HG03378 (cell line): ENCODE measurements at regions not wholly inside any gene's neighbourhood (a gene's known extent, or its start where the extent isn't known, plus 50 kb on each side); places are given as distances from the start of the nearest gene placed in this dataset.

Experiments
- ATAC-seq: cut with Tn5 transposase; IDR thresholded peaks from one replicate; pipeline ENCODE4 v1.9.1; 2021; ENCODE audit warnings: mild to moderate bottlenecking, moderate library complexity; ENCODE audit not compliant: unreplicated experiment

GRCh38 chr2:53268626-53269025 lies 499.0 kb upstream of the CHAC2 start:
- ATAC-seq, result no peak

DNA sequence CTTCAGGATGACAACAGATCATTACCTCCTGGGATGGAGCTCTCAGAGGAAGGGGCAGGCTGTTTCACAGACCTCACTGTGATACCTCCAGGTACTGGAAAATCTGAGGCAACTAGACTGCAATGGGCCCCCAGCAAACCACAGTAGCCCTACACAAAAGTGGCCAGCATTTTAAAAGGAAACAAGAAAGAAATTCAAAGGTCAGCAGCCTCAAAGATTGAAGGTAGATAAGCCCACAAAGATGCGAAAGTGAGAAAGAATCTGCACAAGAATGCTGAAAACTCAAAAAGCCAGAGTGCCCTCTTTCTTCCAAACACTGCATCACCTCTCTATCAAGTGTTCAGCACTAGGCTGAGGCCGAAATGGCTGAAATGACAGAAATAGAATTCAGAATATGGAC lies 499.5 kb upstream of the CHAC2 start:
- no peak for ATAC-seq

DNA sequence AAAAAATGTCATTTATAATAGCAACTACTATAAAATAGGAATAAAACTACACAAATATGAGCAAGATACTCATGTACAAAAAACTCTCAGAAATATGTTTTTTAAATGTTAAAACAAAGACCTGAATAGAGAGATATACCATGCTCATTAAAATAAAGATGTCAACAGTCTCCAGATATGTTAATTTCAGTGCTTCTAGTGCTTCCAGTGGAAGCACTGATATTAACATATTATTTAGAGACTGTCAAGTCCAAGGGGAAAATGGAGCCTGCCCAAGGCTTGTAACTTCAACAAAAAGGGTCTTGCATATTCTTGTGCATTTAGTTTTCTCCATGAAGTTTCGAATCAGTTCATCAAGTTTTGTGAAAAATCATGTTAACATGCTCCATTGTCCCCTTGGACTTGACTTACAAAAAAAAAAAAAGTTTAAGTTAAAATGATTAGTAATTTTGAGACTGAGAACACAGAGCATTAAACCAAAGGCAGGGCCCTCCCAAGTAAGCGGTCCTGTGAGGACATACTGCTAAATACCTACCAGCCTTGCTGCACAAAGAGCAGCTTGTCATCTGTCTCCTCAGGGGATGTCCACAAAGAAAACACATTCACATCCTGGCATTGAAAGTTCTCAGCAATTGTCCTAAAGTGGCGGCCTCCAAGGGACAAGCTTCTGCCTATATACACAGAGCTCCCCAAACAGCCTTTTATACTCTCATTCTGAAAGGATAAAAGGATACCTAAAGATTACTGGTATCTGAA lies 501.9 kb upstream of the CHAC2 start:
- ATAC-seq, result no peak

GRCh38 chr2:53260568-53260967 lies 507.0 kb upstream of the CHAC2 start:
- ATAC-seq, result no peak

DNA sequence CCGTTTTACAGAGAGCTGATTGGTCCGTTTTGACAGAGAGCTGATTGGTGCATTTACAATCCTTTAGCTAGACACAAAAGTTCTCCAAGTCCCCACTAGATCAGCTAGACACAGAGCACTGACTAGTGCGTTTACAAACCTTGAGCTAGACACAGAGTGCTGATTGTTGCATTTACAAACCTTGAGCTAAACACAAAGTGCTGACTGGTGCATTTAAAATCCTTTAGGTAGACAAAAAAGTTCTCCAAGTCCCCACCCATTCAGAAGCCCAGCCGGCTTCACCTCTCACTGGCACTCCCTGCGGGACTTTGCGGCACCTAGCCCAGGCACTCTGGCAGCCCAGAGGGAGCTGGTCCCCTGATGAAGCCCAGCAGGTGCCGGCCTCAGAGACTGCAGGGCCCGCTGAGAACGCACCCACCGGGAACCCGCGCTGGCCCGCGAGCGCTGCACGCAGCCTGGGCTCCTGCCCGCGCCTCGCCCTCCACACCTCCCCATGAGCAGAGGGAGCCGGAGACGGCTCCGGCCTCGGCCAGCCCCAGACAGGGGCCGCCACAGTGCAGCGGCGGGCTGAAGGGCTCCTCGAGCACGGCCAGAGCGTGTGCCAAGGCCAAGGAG lies 508.1 kb upstream of the CHAC2 start:
- no peak for ATAC-seq

DNA sequence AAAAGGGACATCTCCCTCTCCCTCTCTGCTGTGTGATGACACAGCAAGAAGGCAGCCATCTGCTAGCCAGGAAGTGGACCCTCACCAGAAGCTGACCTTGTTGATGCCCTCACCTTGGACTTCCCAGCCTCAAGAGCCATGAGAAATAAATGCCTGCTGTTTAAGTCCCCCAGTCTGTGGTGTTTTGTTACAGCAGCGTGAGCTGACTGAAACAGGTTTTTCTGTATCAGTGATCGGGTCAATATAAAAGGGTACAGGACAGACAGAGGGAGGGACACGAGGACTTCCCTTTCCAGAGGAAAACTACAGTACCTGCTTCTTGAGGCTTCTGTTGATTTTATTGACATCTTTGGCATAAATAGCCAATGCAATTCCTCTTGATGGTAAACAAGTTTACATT lies 510.3 kb upstream of the CHAC2 start:
- ATAC-seq, result no peak

- ATAC-seq, result no peak
Observed at GRCh38 chr2:53253244-53253643, 514.4 kb upstream of the CHAC2 start.

DNA sequence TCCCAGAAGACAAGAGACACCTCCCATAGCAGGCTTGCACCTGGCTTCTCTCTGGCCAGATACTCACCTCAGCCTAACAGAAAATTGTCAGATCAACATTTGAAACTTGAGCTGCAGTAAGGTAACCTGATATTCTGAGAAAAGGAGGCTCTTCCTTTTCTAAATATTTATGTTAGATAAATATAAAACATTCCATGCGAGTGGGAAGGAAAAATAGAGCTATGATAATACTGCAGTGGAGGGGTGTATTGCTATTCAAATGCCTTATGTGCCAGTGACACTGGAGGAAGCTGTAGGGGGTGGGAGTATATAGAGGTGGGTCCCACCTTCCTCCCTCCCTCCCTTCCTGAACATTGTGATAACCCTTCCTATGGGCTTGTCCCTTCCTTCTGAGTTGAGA lies 515.5 kb upstream of the CHAC2 start:
- ATAC-seq, result no peak

GRCh38 chr2:53247956-53248735 lies 519.5 kb upstream of the CHAC2 start:
- ATAC-seq, result no peak

- ATAC-seq, result no peak
Observed at GRCh38 chr2:53243430-53243829, 524.2 kb upstream of the CHAC2 start.

GRCh38 chr2:53242090-53242489 lies 525.5 kb upstream of the CHAC2 start:
- no peak for ATAC-seq

DNA sequence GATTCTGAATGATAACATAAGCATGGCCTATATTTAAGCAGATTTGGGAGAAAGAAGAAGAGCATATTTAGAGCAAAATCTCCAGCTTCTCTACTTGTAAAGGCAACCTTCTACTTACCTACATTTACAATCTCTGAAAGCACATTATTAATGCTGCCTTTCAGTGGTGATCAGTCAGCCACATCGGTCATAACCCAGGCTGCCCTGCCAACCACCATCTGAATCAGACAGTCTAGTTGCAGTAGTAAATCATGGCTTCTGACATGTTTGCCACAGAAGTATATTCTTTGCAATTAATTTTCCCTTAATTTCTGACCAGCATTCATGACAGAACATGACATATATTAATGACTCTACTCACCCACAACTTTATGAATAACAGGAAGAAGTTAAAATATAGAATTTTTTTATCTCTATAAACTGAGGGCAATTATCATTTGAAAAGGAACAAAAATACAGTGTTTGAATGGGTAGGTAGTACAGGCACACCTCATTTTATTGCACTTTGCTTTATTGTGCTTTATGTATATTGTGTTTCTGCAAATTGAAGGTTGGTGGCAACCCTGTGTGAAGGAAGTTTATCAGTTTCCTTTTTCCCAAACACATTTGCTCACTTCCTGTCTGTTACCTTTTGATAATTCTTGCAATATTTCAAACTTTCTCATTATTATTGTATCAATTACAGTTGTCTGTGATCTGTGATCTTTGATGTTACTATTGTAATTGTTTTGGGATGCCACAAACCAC lies 531.6 kb upstream of the CHAC2 start:
- no peak for ATAC-seq

DNA sequence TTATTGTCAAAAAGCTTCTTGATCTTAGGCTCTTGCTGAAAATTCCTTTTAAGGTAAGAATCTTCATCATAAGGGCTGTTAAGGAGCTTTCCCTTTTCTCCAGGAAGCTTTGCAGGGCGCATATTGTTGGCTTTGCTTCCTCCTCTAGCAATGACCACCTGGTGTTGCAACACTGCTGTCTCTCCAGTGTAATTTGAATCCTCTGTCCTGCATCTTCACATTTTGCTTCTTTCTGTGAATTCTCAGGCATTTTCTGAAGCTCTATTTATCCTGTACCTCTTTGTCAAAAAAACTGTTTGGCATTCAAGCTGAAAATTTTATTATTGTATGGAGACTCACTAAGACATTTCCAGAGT lies 533.1 kb upstream of the CHAC2 start:
- ATAC-seq, result no peak

- ATAC-seq, result no peak
Observed at GRCh38 chr2:53233759-53234547, 533.7 kb upstream of the CHAC2 start.

- no peak for ATAC-seq
Observed at GRCh38 chr2:53231908-53232307, 535.7 kb upstream of the CHAC2 start.

DNA sequence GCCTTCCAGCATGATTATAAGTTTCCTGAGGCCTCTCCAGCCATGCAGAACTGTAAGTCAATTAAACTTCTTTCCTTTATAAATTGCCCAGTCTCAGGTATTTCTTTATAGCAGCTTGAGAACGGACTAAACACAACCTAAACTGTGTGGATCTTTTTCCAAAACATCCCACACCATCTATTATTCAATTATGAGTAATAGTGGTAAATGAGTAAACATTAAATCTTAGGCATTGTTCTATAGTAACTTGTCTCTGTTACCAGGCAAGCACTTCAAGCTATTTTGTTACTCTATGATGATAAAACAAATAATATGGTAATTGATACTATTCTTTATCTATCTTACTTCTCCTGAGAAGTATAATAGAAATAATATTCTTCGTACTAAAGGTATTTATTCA lies 536.9 kb upstream of the CHAC2 start:
- no peak for ATAC-seq

GRCh38 chr2:53227535-53227934 lies 540.1 kb upstream of the CHAC2 start:
- no peak for ATAC-seq

GRCh38 chr2:53220969-53221368 lies 546.6 kb upstream of the CHAC2 start:
- ATAC-seq, result no peak

GRCh38 chr2:53217250-53217649 lies 550.4 kb upstream of the CHAC2 start:
- ATAC-seq, result no peak

GRCh38 chr2:53216805-53217204 lies 550.8 kb upstream of the CHAC2 start:
- ATAC-seq, result no peak

- no peak for ATAC-seq
Observed at GRCh38 chr2:53212576-53212975, 555.0 kb upstream of the CHAC2 start.
